K562 (cell line): ENCODE measurements at regions not wholly inside any gene's neighbourhood (a gene's known extent, or its start where the extent isn't known, plus 50 kb on each side); places are given as distances from the start of the nearest gene placed in this dataset.

Experiments
- ATAC-seq: fragments of 200-7000 bp; cut with Tn5 transposase; 3 replicates; pipeline ENCODE4 v1.9.1; 2020; ENCODE audit warnings: moderate library complexity
- BruUV-seq: library from RNA; stranded (reverse); fragments of 400-500 nt; replicated peaks from 2 replicates; lab custom pipeline; 2021; lab: Mats Ljungman, UMichigan
- CTCF ChIA-PET: fragments of 300-600 bp; formaldehyde crosslinking; extraction: SDS; loops from one replicate; lab custom pipeline; 2021; ENCODE audit warnings: low intra/inter-chr PET ratio; lab: Yijun Ruan, JAX
- POLR2A ChIA-PET: fragments of 300-600, 350-650 bp; sonication (Branson Sonifier 250); formaldehyde crosslinking; extraction: SDS; loops from one replicate; lab custom pipeline; 2021; ENCODE audit warnings: antibody characterized with exemption, inconsistent platforms; lab: Yijun Ruan, JAX
- DNase-seq, 4 experiments: peaks; one replicate each; pipeline versions ENCODE4 v3.0.0 to v3.0.0-alpha.2; 2011 to 2018; ENCODE audit warnings: low spot score in 3 of 4, mixed read lengths in 3 of 4; ENCODE audit errors: extremely low read depth in 1 of 4
- FAIRE-seq: peaks from 2 replicates; lab custom pipeline; 2011; peaks lifted over from hg19 to GRCh38; lab: Jason Lieb, UNC
- H2AFZ ChIP-seq: 2 replicates; pipeline ENCODE4 v1.6.0; 2011; ENCODE audit warnings: low read depth, low read length, control low read depth, inconsistent platforms
- H3K27ac ChIP-seq: fragments of 200-600 bp; 3 replicates; pipeline ENCODE4 v1.8.0; 2011; ENCODE audit warnings: low read depth, mild to moderate bottlenecking, control low read depth, inconsistent platforms, low read length, moderate library complexity, mixed read lengths; ENCODE audit errors: extremely low read depth
- H3K27me3 ChIP-seq, 2 experiments: fragments of 300-600 bp in 1 of 2; 2 replicates in 1 of 2; 3 replicates in 1 of 2; pipeline versions ENCODE4 v1.6.0 to v1.8.0; 2011; ENCODE audit warnings: inconsistent platforms in 2 of 2, low read length in 2 of 2, mild to moderate bottlenecking in 1 of 2, mixed read lengths in 1 of 2, moderate library complexity in 1 of 2; ENCODE audit not compliant: control insufficient read depth in 2 of 2, insufficient read depth in 2 of 2
- H3K36me3 ChIP-seq: fragments of 300-600 bp; 3 replicates; pipeline ENCODE4 v1.8.0; 2011; ENCODE audit warnings: mild to moderate bottlenecking, low read length, inconsistent platforms; ENCODE audit not compliant: control insufficient read depth, insufficient read depth
- H3K4me1 ChIP-seq, 2 experiments: fragments of 200-600 bp in 1 of 2; replicated peaks in 1 of 2; 2 replicates in 1 of 2; 3 replicates in 1 of 2; pipeline versions ENCODE4 v1.5.1 to v1.8.0; 2011; ENCODE audit warnings: inconsistent platforms in 2 of 2, low read length in 2 of 2, mild to moderate bottlenecking in 1 of 2, mixed read lengths in 1 of 2, moderate library complexity in 1 of 2; ENCODE audit not compliant: control insufficient read depth in 2 of 2, insufficient read depth in 2 of 2
- H3K4me2 ChIP-seq: 2 replicates; pipeline ENCODE4 v1.6.1; 2011; ENCODE audit warnings: low read length, control low read depth, inconsistent platforms, mixed read lengths; ENCODE audit not compliant: insufficient read depth
- H3K4me3 ChIP-seq: fragments of 200-600 bp; sonication (generic), shearing (Covaris generic); 2 replicates; pipeline ENCODE4 v1.5.1; 2016; ENCODE audit warnings: control low read depth, inconsistent platforms
- H3K79me2 ChIP-seq: fragments of 200-600 bp; 3 replicates; pipeline ENCODE4 v1.8.0; 2011; ENCODE audit warnings: low read length, inconsistent platforms; ENCODE audit not compliant: control insufficient read depth, insufficient read depth
- H3K9ac ChIP-seq, 2 experiments: 2 replicates each; pipeline versions ENCODE4 v1.6.0 to v1.6.1; 2011; ENCODE audit warnings: low read depth in 2 of 2, low read length in 2 of 2, control low read depth in 1 of 2, inconsistent platforms in 1 of 2, mild to moderate bottlenecking in 1 of 2, mixed read lengths in 1 of 2; ENCODE audit not compliant: insufficient read depth in 1 of 2
- H3K9me1 ChIP-seq: one replicate; pipeline ENCODE4 v1.6.0; 2011; ENCODE audit warnings: inconsistent platforms, mild to moderate bottlenecking, low read length, moderate library complexity; ENCODE audit not compliant: control insufficient read depth, insufficient read depth
- H3K9me3 ChIP-seq: replicated peaks from 2 replicates; pipeline ENCODE4 v1.5.1; 2011; ENCODE audit warnings: low read depth, low read length, inconsistent platforms; ENCODE audit not compliant: control insufficient read depth, insufficient read depth
- H4K20me1 ChIP-seq: replicated peaks from 2 replicates; pipeline ENCODE4 v1.6.1; 2011; ENCODE audit warnings: low read length, inconsistent platforms, mixed read lengths; ENCODE audit not compliant: control insufficient read depth, insufficient read depth
- ARID3B ChIP-seq: fragments of 250-450 bp; sonication (Bioruptor Pico); IDR thresholded peaks from 2 replicates; pipeline ENCODE4 v1.4.0; 2020; ENCODE audit warnings: borderline replicate concordance
- ATF1 ChIP-seq, 2 experiments: fragments of 450-650 bp in 1 of 2; IDR thresholded peaks; 2 replicates each; pipeline ENCODE4 v1.6.1; 2016; ENCODE audit warnings: missing compliant biosample characterization in 1 of 2, missing genetic modification characterization in 1 of 2
- CBFA2T2 ChIP-seq: fragments of 450-650 bp; conservative IDR thresholded peaks from 2 replicates; pipeline ENCODE4 v1.6.1; 2017; ENCODE audit warnings: mild to moderate bottlenecking
- HES1 ChIP-seq: fragments of 450-650 bp; IDR thresholded peaks from 2 replicates; pipeline ENCODE4 v1.6.1; 2016; ENCODE audit warnings: low read depth, mild to moderate bottlenecking, moderate library complexity
- KHSRP ChIP-seq: fragments of 450-650 bp; IDR thresholded peaks from 2 replicates; pipeline ENCODE4 v1.6.1; 2017
- MAFG ChIP-seq: fragments of 450-650 bp; conservative IDR thresholded peaks from 2 replicates; pipeline ENCODE4 v1.6.1; 2016; ENCODE audit warnings: missing genetic modification characterization, missing compliant biosample characterization
- NR2C2 ChIP-seq, 2 experiments: fragments of 200-800 bp in 1 of 2; sonication (Bioruptor generic) in 1 of 2; sonication (generic) in 1 of 2; formaldehyde crosslinking in 1 of 2; IDR thresholded peaks; 2 replicates each; pipeline versions ENCODE4 v1.6.1 to v1.8.0; 2016 to 2022; ENCODE audit warnings: mild to moderate bottlenecking in 1 of 2, missing compliant biosample characterization in 1 of 2, missing genetic modification characterization in 1 of 2, missing genetic modification reagents in 1 of 2
- PCBP1 ChIP-seq: fragments of 200-400 bp; formaldehyde crosslinking; IDR thresholded peaks from 2 replicates; pipeline ENCODE4 v1.6.1; 2018; ENCODE audit warnings: mild to moderate bottlenecking, low read depth, low read length; ENCODE audit not compliant: poor library complexity, severe bottlenecking
- RBM17 ChIP-seq: fragments of 200-400 bp; formaldehyde crosslinking; IDR thresholded peaks from 2 replicates; pipeline ENCODE4 v1.6.1; 2017; ENCODE audit warnings: low read depth, mild to moderate bottlenecking, low read length, borderline replicate concordance
- RBM25 ChIP-seq: fragments of 200-400 bp; formaldehyde crosslinking; IDR thresholded peaks from 2 replicates; pipeline ENCODE4 v1.6.1; 2018; ENCODE audit warnings: low read length, low read depth, moderate library complexity; ENCODE audit not compliant: severe bottlenecking
- SOX6 ChIP-seq: fragments of 450-650 bp; IDR thresholded peaks from 2 replicates; pipeline ENCODE4 v1.6.1; 2014; ENCODE audit warnings: mild to moderate bottlenecking
- THRAP3 ChIP-seq: fragments of 450-650 bp; IDR thresholded peaks from 2 replicates; pipeline ENCODE4 v1.6.1; 2016; ENCODE audit warnings: mild to moderate bottlenecking, inconsistent platforms, borderline replicate concordance
- ZFP91 ChIP-seq: sonication (generic); formaldehyde crosslinking; IDR thresholded peaks from 2 replicates; pipeline ENCODE4 v1.8.0; 2022; ENCODE audit warnings: mild to moderate bottlenecking, missing genetic modification reagents
- ZNF41 ChIP-seq: fragments of 250-450 bp; sonication (Bioruptor Pico); conservative IDR thresholded peaks from 2 replicates; pipeline ENCODE4 v1.4.0; 2020; ENCODE audit warnings: mild to moderate bottlenecking
- ZNF561 ChIP-seq: fragments of 450-650 bp; formaldehyde crosslinking; conservative IDR thresholded peaks from 2 replicates; pipeline ENCODE4 v1.4.0; 2020; ENCODE audit warnings: mild to moderate bottlenecking, moderate library complexity
- WGBS: fragments of 100-300 bp; shearing (Covaris generic); methylation state at CpG from one replicate; pipeline ENCODE4 v1.1.6; 2016; ENCODE audit warnings: low coverage, mixed read lengths; ENCODE audit not compliant: insufficient coverage; ENCODE audit errors: missing lambda C conversion rate; 5-methylcytosine and 5-hydroxymethylcytosine counted together
- in situ Hi-C: fragments of 300-500 bp; cut with MboI; formaldehyde crosslinking; loops from 4 replicates; pipeline ENCODE4 v1.15.0; 2018; ENCODE audit warnings: inconsistent platforms, mixed read lengths
- intact Hi-C: fragments of 100-400 bp; cut with micrococcal nuclease; formaldehyde crosslinking; loops from 2 replicates; pipeline ENCODE4 v1.14.2; 2022

GRCh38 chr2:22623620-22624019 is 761.4 kb upstream of the KLHL29 start (continued):
- TF ChIP-seq PCBP1 (no peak), CBFA2T2 (no peak), MAFG (no peak), NR2C2 (CRISPR knock-in tag; IDR thresholded peaks at IDR 0.05) (no peak), NR2C2 (tag; IDR thresholded peaks at IDR 0.05) (no peak), RBM25 (no peak), ZNF41 (CRISPR knock-in tag) (no peak), KHSRP (no peak)

GRCh38 chr2:22626621-22627020 is 758.4 kb upstream of the KLHL29 start:
- CTCF ChIA-PET: no interaction called here
- Histone ChIP-seq H3K9ac (no peak overlapping the region), H3K27me3 (no peaks in the 10 kb centered on the region), H4K20me1 (no peaks in the 10 kb centered on the region), H3K4me3 (no peak overlapping the region), H3K9me1 (no peaks in the 10 kb centered on the region), H3K9me3 (no peaks in the 10 kb centered on the region), H3K27ac (no peak overlapping the region), H3K4me1 (no peaks in the 10 kb centered on the region), H3K4me2 (no peak overlapping the region), H2AFZ (no peak overlapping the region), H3K79me2 (no peaks in the 10 kb centered on the region)
- ATAC-seq (no peak), FAIRE-seq (no peak), DNase-seq (no peak)
- no TSS peak for BruUV-seq
- in situ Hi-C loops: no loop called here
- 0% methylated on average over 2 of the region's 2 CpGs for WGBS
- intact Hi-C loops: no loop called here
- POLR2A ChIA-PET: no interaction called here
- no peak for TF ChIP-seq THRAP3
- no peak for TF ChIP-seq ZNF561
- TF ChIP-seq HES1: no peak
- no peak for TF ChIP-seq ZFP91 (CRISPR knock-in tag)
- no peak for TF ChIP-seq ARID3B
- no peak for TF ChIP-seq ATF1 (CRISPR knock-in tag; IDR thresholded peaks at IDR 0.05)
- no peak for TF ChIP-seq ATF1 (tag; IDR thresholded peaks at IDR 0.05)
- no peak for TF ChIP-seq RBM17
- no peak for TF ChIP-seq SOX6
- TF ChIP-seq, all 486 proteins: peak for 0
- no peaks in the 10 kb centered on the region for H3K36me3 ChIP-seq
